HepG2 (cell line): ENCODE measurements at regions not wholly inside any gene's neighbourhood (a gene's known extent, or its start where the extent isn't known, plus 50 kb on each side); places are given as distances from the start of the nearest gene placed in this dataset.

Source experiments
- PCBP1 ChIP-seq: fragments of 200-400 bp; formaldehyde crosslinking; IDR thresholded peaks from 2 replicates; pipeline ENCODE4 v1.6.1; 2017; ENCODE audit warnings: mild to moderate bottlenecking, low read depth, low read length, borderline replicate concordance
- SP1 ChIP-seq, 2 experiments: fragments of 450-650 bp in 1 of 2; sonication (generic) in 1 of 2; formaldehyde crosslinking in 1 of 2; IDR thresholded peaks; 2 replicates each; pipeline versions ENCODE4 v1.4.0 to v1.6.1; 2016 to 2020; ENCODE audit warnings: missing genetic modification reagents in 1 of 2
- THAP9 ChIP-seq: sonication (generic); formaldehyde crosslinking; IDR thresholded peaks from 2 replicates; pipeline ENCODE4; 2020; ENCODE audit warnings: missing genetic modification reagents, mild to moderate bottlenecking, borderline replicate concordance
- ZFP36 ChIP-seq: fragments of 150-350 bp; IDR thresholded peaks from 2 replicates; pipeline ENCODE4 v1.6.1; 2018; ENCODE audit warnings: borderline replicate concordance, low read length, low read depth; ENCODE audit not compliant: partially characterized antibody
- ZNF12 ChIP-seq: sonication (generic); formaldehyde crosslinking; IDR thresholded peaks from 2 replicates; pipeline ENCODE4 v1.5.0; 2020; ENCODE audit warnings: missing genetic modification reagents
- ZNF224 ChIP-seq: sonication (generic); formaldehyde crosslinking; IDR thresholded peaks from 2 replicates; pipeline ENCODE4 v1.5.0; 2020; ENCODE audit warnings: mild to moderate bottlenecking, missing genetic modification reagents
- ZNF256 ChIP-seq: sonication (generic); formaldehyde crosslinking; conservative IDR thresholded peaks from 2 replicates; pipeline ENCODE4 v1.4.0; 2020; ENCODE audit warnings: missing genetic modification reagents
- ZNF292 ChIP-seq: sonication (generic); formaldehyde crosslinking; IDR thresholded peaks from 2 replicates; pipeline ENCODE4 v1.8.1; 2022; ENCODE audit warnings: mild to moderate bottlenecking, low read depth, missing genetic modification reagents, borderline replicate concordance
- TF ChIP-seq, protein P1 (sequence below): sonication (generic); formaldehyde crosslinking; IDR thresholded peaks from 2 replicates; pipeline ENCODE4 v1.4.0; 2020; ENCODE audit warnings: missing genetic modification reagents
- TF ChIP-seq, protein P2 (sequence below): sonication (generic); formaldehyde crosslinking; conservative IDR thresholded peaks from 2 replicates; pipeline ENCODE4 v1.8.0; 2022; ENCODE audit warnings: missing genetic modification reagents
- TF ChIP-seq, protein P3 (sequence below): sonication (generic); formaldehyde crosslinking; IDR thresholded peaks from 2 replicates; pipeline ENCODE4 v1.5.0; 2020; ENCODE audit warnings: missing genetic modification reagents

GRCh38 chr4:79653871-79654270, 245.8 kb upstream of the GK2 start (continued):
- TF ChIP-seq, protein P1, sequence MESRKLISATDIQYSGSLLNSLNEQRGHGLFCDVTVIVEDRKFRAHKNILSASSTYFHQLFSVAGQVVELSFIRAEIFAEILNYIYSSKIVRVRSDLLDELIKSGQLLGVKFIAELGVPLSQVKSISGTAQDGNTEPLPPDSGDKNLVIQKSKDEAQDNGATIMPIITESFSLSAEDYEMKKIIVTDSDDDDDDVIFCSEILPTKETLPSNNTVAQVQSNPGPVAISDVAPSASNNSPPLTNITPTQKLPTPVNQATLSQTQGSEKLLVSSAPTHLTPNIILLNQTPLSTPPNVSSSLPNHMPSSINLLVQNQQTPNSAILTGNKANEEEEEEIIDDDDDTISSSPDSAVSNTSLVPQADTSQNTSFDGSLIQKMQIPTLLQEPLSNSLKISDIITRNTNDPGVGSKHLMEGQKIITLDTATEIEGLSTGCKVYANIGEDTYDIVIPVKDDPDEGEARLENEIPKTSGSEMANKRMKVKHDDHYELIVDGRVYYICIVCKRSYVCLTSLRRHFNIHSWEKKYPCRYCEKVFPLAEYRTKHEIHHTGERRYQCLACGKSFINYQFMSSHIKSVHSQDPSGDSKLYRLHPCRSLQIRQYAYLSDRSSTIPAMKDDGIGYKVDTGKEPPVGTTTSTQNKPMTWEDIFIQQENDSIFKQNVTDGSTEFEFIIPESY (CRISPR knock-in tag): no peak
- no peak for TF ChIP-seq ZNF224 (CRISPR knock-in tag)
- TF ChIP-seq PCBP1: no peak
- TF ChIP-seq, protein P2, sequence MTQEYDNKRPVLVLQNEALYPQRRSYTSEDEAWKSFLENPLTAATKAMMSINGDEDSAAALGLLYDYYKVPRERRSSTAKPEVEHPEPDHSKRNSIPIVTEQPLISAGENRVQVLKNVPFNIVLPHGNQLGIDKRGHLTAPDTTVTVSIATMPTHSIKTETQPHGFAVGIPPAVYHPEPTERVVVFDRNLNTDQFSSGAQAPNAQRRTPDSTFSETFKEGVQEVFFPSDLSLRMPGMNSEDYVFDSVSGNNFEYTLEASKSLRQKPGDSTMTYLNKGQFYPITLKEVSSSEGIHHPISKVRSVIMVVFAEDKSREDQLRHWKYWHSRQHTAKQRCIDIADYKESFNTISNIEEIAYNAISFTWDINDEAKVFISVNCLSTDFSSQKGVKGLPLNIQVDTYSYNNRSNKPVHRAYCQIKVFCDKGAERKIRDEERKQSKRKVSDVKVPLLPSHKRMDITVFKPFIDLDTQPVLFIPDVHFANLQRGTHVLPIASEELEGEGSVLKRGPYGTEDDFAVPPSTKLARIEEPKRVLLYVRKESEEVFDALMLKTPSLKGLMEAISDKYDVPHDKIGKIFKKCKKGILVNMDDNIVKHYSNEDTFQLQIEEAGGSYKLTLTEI (CRISPR knock-in tag): no peak
- TF ChIP-seq, protein P3, sequence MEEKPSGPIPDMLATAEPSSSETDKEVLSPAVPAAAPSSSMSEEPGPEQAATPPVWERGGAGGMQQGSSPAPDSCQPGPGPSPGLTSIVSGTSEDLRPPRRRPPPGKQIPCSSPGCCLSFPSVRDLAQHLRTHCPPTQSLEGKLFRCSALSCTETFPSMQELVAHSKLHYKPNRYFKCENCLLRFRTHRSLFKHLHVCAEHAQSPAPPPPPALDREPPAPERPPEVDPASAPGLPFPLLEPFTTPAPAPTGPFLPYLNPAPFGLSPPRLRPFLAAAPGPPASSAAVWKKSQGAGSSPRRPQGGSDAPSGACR (CRISPR knock-in tag): no peak
- no peak for TF ChIP-seq ZNF256 (CRISPR knock-in tag)
- no peak for TF ChIP-seq ZFP36
- no peak for TF ChIP-seq SP1 (IDR thresholded peaks at IDR 0.05)
- TF ChIP-seq SP1 (CRISPR knock-in tag; IDR thresholded peaks at IDR 0.05): no peak
- TF ChIP-seq ZNF292: no peak
- TF ChIP-seq ZNF12 (CRISPR knock-in tag): no peak
- TF ChIP-seq THAP9: no peak
